Neural cell (in vitro differentiated cells): ENCODE measurements at regions not wholly inside any gene's neighbourhood (a gene's known extent, or its start where the extent isn't known, plus 50 kb on each side); places are given as distances from the start of the nearest gene placed in this dataset.

Experiments used
- H2AFZ ChIP-seq: fragments of 200-600, 300-800 bp; sonication (generic), shearing (Covaris generic); 2 replicates; pipeline ENCODE4 v1.6.0; 2014; ENCODE audit warnings: low read depth, mild to moderate bottlenecking, antibody characterized with exemption, low read length, moderate library complexity
- H3F3A ChIP-seq: fragments of 200-600 bp; shearing (Covaris generic); 2 replicates; pipeline ENCODE4 v1.6.1; 2016; ENCODE audit warnings: mild to moderate bottlenecking, moderate library complexity, mixed read lengths, antibody characterized with exemption, low read length; ENCODE audit not compliant: insufficient read depth, poor library complexity, severe bottlenecking
- H3K27ac ChIP-seq: fragments of 200-600, 300-800 bp; sonication (generic), shearing (Covaris generic); 2 replicates; pipeline ENCODE4 v1.5.1; 2014; ENCODE audit warnings: mild to moderate bottlenecking, low read length, moderate library complexity
- H3K27me3 ChIP-seq: fragments of 300-800, 200-600 bp; sonication (generic), shearing (Covaris generic); 2 replicates; pipeline ENCODE4 v1.6.0; 2014; ENCODE audit warnings: mild to moderate bottlenecking, low read depth, low read length, moderate library complexity; ENCODE audit not compliant: insufficient read depth
- H3K36me3 ChIP-seq: fragments of 300-800, 200-600 bp; sonication (generic), shearing (Covaris generic); 2 replicates; pipeline ENCODE4 v1.5.1; 2014; ENCODE audit warnings: mild to moderate bottlenecking, antibody characterized with exemption, low read length, moderate library complexity; ENCODE audit not compliant: insufficient read depth
- H3K4me2 ChIP-seq: fragments of 300-800, 200-600 bp; sonication (generic), shearing (Covaris generic); 2 replicates; pipeline ENCODE4 v1.6.0; 2014; ENCODE audit warnings: mild to moderate bottlenecking, low read length
- H3K4me3 ChIP-seq: fragments of 300-800, 200-600 bp; sonication (generic), shearing (Covaris generic); 2 replicates; pipeline ENCODE4 v1.5.1; 2014; ENCODE audit warnings: mild to moderate bottlenecking, low read length, moderate library complexity
- H3K79me2 ChIP-seq: fragments of 200-600 bp; shearing (Covaris generic); replicated peaks from 2 replicates; pipeline ENCODE4 v1.6.0; 2014; ENCODE audit warnings: mild to moderate bottlenecking, low read length, moderate library complexity; ENCODE audit not compliant: insufficient read depth
- H3K9ac ChIP-seq: fragments of 300-800, 200-600 bp; sonication (generic), shearing (Covaris generic); 2 replicates; pipeline ENCODE4 v1.6.1; 2016; ENCODE audit warnings: mild to moderate bottlenecking, low read length, mixed read lengths
- H3K9me2 ChIP-seq: fragments of 200-600 bp; shearing (Covaris generic); 2 replicates; pipeline ENCODE4 v1.6.1; 2016; ENCODE audit warnings: mild to moderate bottlenecking, low read length, mixed read lengths; ENCODE audit not compliant: insufficient read depth
- H3K9me3 ChIP-seq: fragments of 200-600, 300-800 bp; sonication (generic), shearing (Covaris generic); 2 replicates; pipeline ENCODE4 v1.6.1; 2016; ENCODE audit warnings: mild to moderate bottlenecking, mixed run types, low read length, moderate library complexity, mixed read lengths
- H4K20me1 ChIP-seq: fragments of 200-600 bp; shearing (Covaris generic); 2 replicates; pipeline ENCODE4 v1.6.1; 2016; ENCODE audit warnings: mild to moderate bottlenecking, mixed run types; ENCODE audit not compliant: insufficient read depth
- CTCF ChIP-seq: fragments of 450-650 bp; IDR thresholded peaks from 2 replicates; pipeline ENCODE4 v1.5.1; 2014; ENCODE audit warnings: antibody characterized with exemption, mild to moderate bottlenecking, moderate library complexity; ENCODE audit not compliant: poor library complexity, severe bottlenecking
- EP300 ChIP-seq: fragments of 450-650 bp; conservative IDR thresholded peaks from 2 replicates; pipeline ENCODE4 v1.6.1; 2014; ENCODE audit warnings: antibody characterized with exemption, mild to moderate bottlenecking, moderate library complexity; ENCODE audit not compliant: poor library complexity, severe bottlenecking
- EZH2 ChIP-seq: fragments of 200-600, 300-800 bp; shearing (Covaris generic), sonication (generic); IDR thresholded peaks from 2 replicates; pipeline ENCODE4 v1.6.1; 2014; ENCODE audit warnings: antibody characterized with exemption, low read length, borderline replicate concordance, mild to moderate bottlenecking; ENCODE audit not compliant: insufficient read depth, poor library complexity, severe bottlenecking
- MXI1 ChIP-seq: fragments of 450-650 bp; conservative IDR thresholded peaks from 2 replicates; pipeline ENCODE4 v1.6.1; 2014; ENCODE audit warnings: antibody characterized with exemption, mild to moderate bottlenecking; ENCODE audit not compliant: poor library complexity, severe bottlenecking
- POLR2AphosphoS5 ChIP-seq: IDR thresholded peaks from 2 replicates; pipeline ENCODE4 v1.6.1; 2012
- RAD21 ChIP-seq: fragments of 450-650 bp; conservative IDR thresholded peaks from 2 replicates; pipeline ENCODE4 v1.6.1; 2014; ENCODE audit warnings: antibody characterized with exemption, mild to moderate bottlenecking, moderate library complexity
- SMC3 ChIP-seq: fragments of 450-650 bp; conservative IDR thresholded peaks from 2 replicates; pipeline ENCODE4 v1.6.1; 2014; ENCODE audit warnings: antibody characterized with exemption, mild to moderate bottlenecking, moderate library complexity; ENCODE audit not compliant: poor library complexity
- TAF1 ChIP-seq: IDR thresholded peaks from 2 replicates; pipeline ENCODE4 v1.6.1; 2012; ENCODE audit warnings: low read depth
- TF ChIP-seq, protein P1 (sequence below): IDR thresholded peaks from 2 replicates; pipeline ENCODE4 v1.6.1; 2012; ENCODE audit warnings: borderline replicate concordance

DNA sequence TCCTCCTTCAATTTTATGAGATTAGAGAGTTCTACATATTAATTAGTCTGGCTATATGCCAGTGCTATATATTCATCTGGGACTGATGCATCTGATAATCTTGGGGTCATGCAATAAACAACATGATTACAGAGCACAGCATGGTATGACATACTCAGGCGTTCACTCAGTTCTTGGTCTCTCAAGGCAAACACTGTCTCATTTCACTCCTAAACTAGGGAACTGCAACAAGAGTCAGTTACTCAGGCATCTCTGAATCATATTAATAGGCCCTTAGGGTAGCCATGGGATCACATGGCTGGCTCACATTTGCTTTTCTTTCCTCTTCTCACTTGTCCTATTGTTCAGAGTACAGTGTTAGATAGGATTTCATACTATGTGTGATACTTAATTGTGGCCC is 91.8 kb upstream of the TMEM260 start:
- H3K9me2 ChIP-seq: no peaks in the 10 kb centered on the region
- no peaks in the 10 kb centered on the region for H3K9me3 ChIP-seq
- no peak overlapping the region for H3K9ac ChIP-seq
- H3K27ac ChIP-seq: no peak overlapping the region
- H3K27me3 ChIP-seq: no peaks in the 10 kb centered on the region
- H3F3A ChIP-seq: no peaks in the 10 kb centered on the region
- no peaks in the 10 kb centered on the region for H3K36me3 ChIP-seq
- TF ChIP-seq TAF1 (no peak), EZH2 (no peak), CTCF (no peak), MXI1 (no peak), EP300 (no peak), POLR2AphosphoS5 (no peak), RAD21 (no peak)
- TF ChIP-seq, protein P1, sequence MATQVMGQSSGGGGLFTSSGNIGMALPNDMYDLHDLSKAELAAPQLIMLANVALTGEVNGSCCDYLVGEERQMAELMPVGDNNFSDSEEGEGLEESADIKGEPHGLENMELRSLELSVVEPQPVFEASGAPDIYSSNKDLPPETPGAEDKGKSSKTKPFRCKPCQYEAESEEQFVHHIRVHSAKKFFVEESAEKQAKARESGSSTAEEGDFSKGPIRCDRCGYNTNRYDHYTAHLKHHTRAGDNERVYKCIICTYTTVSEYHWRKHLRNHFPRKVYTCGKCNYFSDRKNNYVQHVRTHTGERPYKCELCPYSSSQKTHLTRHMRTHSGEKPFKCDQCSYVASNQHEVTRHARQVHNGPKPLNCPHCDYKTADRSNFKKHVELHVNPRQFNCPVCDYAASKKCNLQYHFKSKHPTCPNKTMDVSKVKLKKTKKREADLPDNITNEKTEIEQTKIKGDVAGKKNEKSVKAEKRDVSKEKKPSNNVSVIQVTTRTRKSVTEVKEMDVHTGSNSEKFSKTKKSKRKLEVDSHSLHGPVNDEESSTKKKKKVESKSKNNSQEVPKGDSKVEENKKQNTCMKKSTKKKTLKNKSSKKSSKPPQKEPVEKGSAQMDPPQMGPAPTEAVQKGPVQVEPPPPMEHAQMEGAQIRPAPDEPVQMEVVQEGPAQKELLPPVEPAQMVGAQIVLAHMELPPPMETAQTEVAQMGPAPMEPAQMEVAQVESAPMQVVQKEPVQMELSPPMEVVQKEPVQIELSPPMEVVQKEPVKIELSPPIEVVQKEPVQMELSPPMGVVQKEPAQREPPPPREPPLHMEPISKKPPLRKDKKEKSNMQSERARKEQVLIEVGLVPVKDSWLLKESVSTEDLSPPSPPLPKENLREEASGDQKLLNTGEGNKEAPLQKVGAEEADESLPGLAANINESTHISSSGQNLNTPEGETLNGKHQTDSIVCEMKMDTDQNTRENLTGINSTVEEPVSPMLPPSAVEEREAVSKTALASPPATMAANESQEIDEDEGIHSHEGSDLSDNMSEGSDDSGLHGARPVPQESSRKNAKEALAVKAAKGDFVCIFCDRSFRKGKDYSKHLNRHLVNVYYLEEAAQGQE: no peak
- no peak overlapping the region for H2AFZ ChIP-seq
- H3K79me2 ChIP-seq: no peaks in the 10 kb centered on the region
- no peak overlapping the region for H3K4me2 ChIP-seq
- no peak overlapping the region for H3K4me3 ChIP-seq
- no peaks in the 10 kb centered on the region for H4K20me1 ChIP-seq

GRCh38 chr14:56488306-56488705 is 91.3 kb upstream of the TMEM260 start:
- Histone ChIP-seq H3K9me3 (no peaks in the 10 kb centered on the region), H3K9ac (no peak overlapping the region), H3K4me3 (no peak overlapping the region), H3K27ac (no peak overlapping the region), H2AFZ (no peak overlapping the region), H3K27me3 (no peaks in the 10 kb centered on the region), H3K9me2 (no peaks in the 10 kb centered on the region), H3F3A (no peaks in the 10 kb centered on the region), H3K79me2 (no peaks in the 10 kb centered on the region), H3K36me3 (no peaks in the 10 kb centered on the region), H4K20me1 (no peaks in the 10 kb centered on the region), H3K4me2 (no peak overlapping the region)
- TF ChIP-seq, protein P1: no peak
- TF ChIP-seq POLR2AphosphoS5 (no peak), EZH2 (no peak), RAD21 (no peak), CTCF (no peak), SMC3 (no peak), MXI1 (no peak), TAF1 (no peak), EP300 (no peak)
